ENCODE measurements at regions not wholly inside any gene's neighbourhood (a gene's known extent, or its start where the extent isn't known, plus 50 kb on each side); places are given as distances from the start of the nearest gene placed in this dataset.
"Not testable (repeated sequence)": the region's sequence is repeated elsewhere in the genome, so short reads cannot be mapped to it uniquely, and the experiment has no call there.

GRCh38 chr4:137432446-137433311 is 99.6 kb downstream of the PCDH18 start:
- H2AFZ ChIP-seq (ENCODE audit: low read length, unreplicated experiment) = peak overlapping the region; percentile 82
- no peaks in the 10 kb centered on the region for H3K79me2 ChIP-seq (ENCODE audit: control insufficient read depth, insufficient read depth, low read length, unreplicated experiment)
- H3K36me3 ChIP-seq (ENCODE audit: insufficient read depth, low read length) = no peaks in the 10 kb centered on the region
- H3K27ac ChIP-seq (ENCODE audit: low read depth, low read length) = no peak overlapping the region
- H3K4me3 ChIP-seq (ENCODE audit: low read depth, low read length) = peak overlapping the region; percentile 69
- H3K27me3 ChIP-seq (ENCODE audit: insufficient read depth, low read length) = no peaks in the 10 kb centered on the region
- peaks cover 5% of the 10 kb centered on the region for H3K4me1 ChIP-seq (ENCODE audit: control insufficient read depth, insufficient read depth, low read length, unreplicated experiment)

GRCh38 chr4:137430171-137430570 is 102.1 kb downstream of the PCDH18 start:
- no peaks in the 10 kb centered on the region for H3K79me2 ChIP-seq (ENCODE audit: control insufficient read depth, insufficient read depth, low read length, unreplicated experiment)
- no peak overlapping the region for H3K4me3 ChIP-seq (ENCODE audit: low read depth, low read length)
- H2AFZ ChIP-seq (ENCODE audit: low read length, unreplicated experiment) = no peak overlapping the region
- H3K36me3 ChIP-seq (ENCODE audit: insufficient read depth, low read length) = no peaks in the 10 kb centered on the region
- H3K4me1 ChIP-seq (ENCODE audit: control insufficient read depth, insufficient read depth, low read length, unreplicated experiment) = peaks cover 5% of the 10 kb centered on the region
- no peaks in the 10 kb centered on the region for H3K27me3 ChIP-seq (ENCODE audit: insufficient read depth, low read length)
- no peak overlapping the region for H3K27ac ChIP-seq (ENCODE audit: low read depth, low read length)

- no peaks in the 10 kb centered on the region for H3K4me1 ChIP-seq (ENCODE audit: control insufficient read depth, insufficient read depth, low read length, unreplicated experiment)
- H3K27ac ChIP-seq (ENCODE audit: low read depth, low read length) = no peak overlapping the region
- no peak overlapping the region for H3K4me3 ChIP-seq (ENCODE audit: low read depth, low read length)
- H2AFZ ChIP-seq (ENCODE audit: low read length, unreplicated experiment) = no peak overlapping the region
- H3K27me3 ChIP-seq (ENCODE audit: insufficient read depth, low read length) = no peaks in the 10 kb centered on the region
- H3K79me2 ChIP-seq (ENCODE audit: control insufficient read depth, insufficient read depth, low read length, unreplicated experiment) = no peaks in the 10 kb centered on the region
- no peaks in the 10 kb centered on the region for H3K36me3 ChIP-seq (ENCODE audit: insufficient read depth, low read length)
These were observed 104.9 kb downstream of the PCDH18 start for GRCh38 chr4:137427411-137427810.

- Histone ChIP-seq H3K4me1 (ENCODE audit: control insufficient read depth, insufficient read depth, low read length, unreplicated experiment) (no peaks in the 10 kb centered on the region), H3K4me3 (ENCODE audit: low read depth, low read length) (no peak overlapping the region), H2AFZ (ENCODE audit: low read length, unreplicated experiment) (no peak overlapping the region), H3K36me3 (ENCODE audit: insufficient read depth, low read length) (no peaks in the 10 kb centered on the region), H3K27me3 (ENCODE audit: insufficient read depth, low read length) (no peaks in the 10 kb centered on the region), H3K79me2 (ENCODE audit: control insufficient read depth, insufficient read depth, low read length, unreplicated experiment) (no peaks in the 10 kb centered on the region), H3K27ac (ENCODE audit: low read depth, low read length) (no peak overlapping the region)
These were observed 107.0 kb downstream of the PCDH18 start for GRCh38 chr4:137425281-137425680.

- H3K4me3 ChIP-seq (ENCODE audit: low read depth, low read length) = no peak overlapping the region
- H3K4me1 ChIP-seq (ENCODE audit: control insufficient read depth, insufficient read depth, low read length, unreplicated experiment) = no peaks in the 10 kb centered on the region
- H2AFZ ChIP-seq (ENCODE audit: low read length, unreplicated experiment) = no peak overlapping the region
- no peaks in the 10 kb centered on the region for H3K79me2 ChIP-seq (ENCODE audit: control insufficient read depth, insufficient read depth, low read length, unreplicated experiment)
- H3K36me3 ChIP-seq (ENCODE audit: insufficient read depth, low read length) = no peaks in the 10 kb centered on the region
- no peak overlapping the region for H3K27ac ChIP-seq (ENCODE audit: low read depth, low read length)
- H3K27me3 ChIP-seq (ENCODE audit: insufficient read depth, low read length) = no peaks in the 10 kb centered on the region
These were observed 109.6 kb downstream of the PCDH18 start for GRCh38 chr4:137422666-137423065.

- Histone ChIP-seq H3K4me1 (ENCODE audit: control insufficient read depth, insufficient read depth, low read length, unreplicated experiment) (no peaks in the 10 kb centered on the region), H3K4me3 (ENCODE audit: low read depth, low read length) (no peak overlapping the region), H3K27ac (ENCODE audit: low read depth, low read length) (no peak overlapping the region), H3K27me3 (ENCODE audit: insufficient read depth, low read length) (no peaks in the 10 kb centered on the region), H3K36me3 (ENCODE audit: insufficient read depth, low read length) (no peaks in the 10 kb centered on the region), H2AFZ (ENCODE audit: low read length, unreplicated experiment) (no peak overlapping the region), H3K79me2 (ENCODE audit: control insufficient read depth, insufficient read depth, low read length, unreplicated experiment) (no peaks in the 10 kb centered on the region)
These were observed 110.5 kb downstream of the PCDH18 start for GRCh38 chr4:137421796-137422195.

- Histone ChIP-seq H3K27me3 (ENCODE audit: insufficient read depth, low read length) (no peaks in the 10 kb centered on the region), H3K79me2 (ENCODE audit: control insufficient read depth, insufficient read depth, low read length, unreplicated experiment) (no peaks in the 10 kb centered on the region), H3K4me1 (ENCODE audit: control insufficient read depth, insufficient read depth, low read length, unreplicated experiment) (no peaks in the 10 kb centered on the region), H3K4me3 (ENCODE audit: low read depth, low read length) (no peak overlapping the region), H3K27ac (ENCODE audit: low read depth, low read length) (no peak overlapping the region), H2AFZ (ENCODE audit: low read length, unreplicated experiment) (no peak overlapping the region), H3K36me3 (ENCODE audit: insufficient read depth, low read length) (no peaks in the 10 kb centered on the region)
These were observed 111.3 kb downstream of the PCDH18 start for GRCh38 chr4:137420901-137421396.

- no peak overlapping the region for H3K4me3 ChIP-seq (ENCODE audit: low read depth, low read length)
- H3K36me3 ChIP-seq (ENCODE audit: insufficient read depth, low read length) = no peaks in the 10 kb centered on the region
- no peaks in the 10 kb centered on the region for H3K4me1 ChIP-seq (ENCODE audit: control insufficient read depth, insufficient read depth, low read length, unreplicated experiment)
- H2AFZ ChIP-seq (ENCODE audit: low read length, unreplicated experiment) = no peak overlapping the region
- no peaks in the 10 kb centered on the region for H3K27me3 ChIP-seq (ENCODE audit: insufficient read depth, low read length)
- H3K79me2 ChIP-seq (ENCODE audit: control insufficient read depth, insufficient read depth, low read length, unreplicated experiment) = no peaks in the 10 kb centered on the region
- H3K27ac ChIP-seq (ENCODE audit: low read depth, low read length) = no peak overlapping the region
These were observed 114.6 kb downstream of the PCDH18 start for GRCh38 chr4:137417676-137418075.

- no peak overlapping the region for H3K4me3 ChIP-seq (ENCODE audit: low read depth, low read length)
- H3K27me3 ChIP-seq (ENCODE audit: insufficient read depth, low read length) = no peaks in the 10 kb centered on the region
- H2AFZ ChIP-seq (ENCODE audit: low read length, unreplicated experiment) = no peak overlapping the region
- H3K79me2 ChIP-seq (ENCODE audit: control insufficient read depth, insufficient read depth, low read length, unreplicated experiment) = no peaks in the 10 kb centered on the region
- no peaks in the 10 kb centered on the region for H3K4me1 ChIP-seq (ENCODE audit: control insufficient read depth, insufficient read depth, low read length, unreplicated experiment)
- H3K27ac ChIP-seq (ENCODE audit: low read depth, low read length) = no peak overlapping the region
- no peaks in the 10 kb centered on the region for H3K36me3 ChIP-seq (ENCODE audit: insufficient read depth, low read length)
These were observed 117.5 kb downstream of the PCDH18 start for GRCh38 chr4:137414802-137415201.

GRCh38 chr4:137408527-137409177 is 123.6 kb downstream of the PCDH18 start:
- Histone ChIP-seq H2AFZ (ENCODE audit: low read length, unreplicated experiment) (no peak overlapping the region), H3K27me3 (ENCODE audit: insufficient read depth, low read length) (no peaks in the 10 kb centered on the region), H3K27ac (ENCODE audit: low read depth, low read length) (no peak overlapping the region), H3K36me3 (ENCODE audit: insufficient read depth, low read length) (no peaks in the 10 kb centered on the region), H3K79me2 (ENCODE audit: control insufficient read depth, insufficient read depth, low read length, unreplicated experiment) (no peaks in the 10 kb centered on the region), H3K4me3 (ENCODE audit: low read depth, low read length) (no peak overlapping the region), H3K4me1 (ENCODE audit: control insufficient read depth, insufficient read depth, low read length, unreplicated experiment) (no peaks in the 10 kb centered on the region)

- not testable (repeated sequence) for H3K27ac ChIP-seq (ENCODE audit: low read depth, low read length); H2AFZ ChIP-seq (ENCODE audit: low read length, unreplicated experiment); H3K27me3 ChIP-seq (ENCODE audit: insufficient read depth, low read length); H3K36me3 ChIP-seq (ENCODE audit: insufficient read depth, low read length); H3K79me2 ChIP-seq (ENCODE audit: control insufficient read depth, insufficient read depth, low read length, unreplicated experiment); H3K4me3 ChIP-seq (ENCODE audit: low read depth, low read length); H3K4me1 ChIP-seq (ENCODE audit: control insufficient read depth, insufficient read depth, low read length, unreplicated experiment)
These were observed 126.5 kb downstream of the PCDH18 start for GRCh38 chr4:137405833-137406232.

Data from ACC112 (cell line).